ENCODE measurements at regions not wholly inside any gene's neighbourhood (a gene's known extent, or its start where the extent isn't known, plus 50 kb on each side); places are given as distances from the start of the nearest gene placed in this dataset.

GRCh38 chr20:22101606-22102005 lies 396.1 kb downstream of the PAX1 start:
- TF ChIP-seq, protein P1, sequence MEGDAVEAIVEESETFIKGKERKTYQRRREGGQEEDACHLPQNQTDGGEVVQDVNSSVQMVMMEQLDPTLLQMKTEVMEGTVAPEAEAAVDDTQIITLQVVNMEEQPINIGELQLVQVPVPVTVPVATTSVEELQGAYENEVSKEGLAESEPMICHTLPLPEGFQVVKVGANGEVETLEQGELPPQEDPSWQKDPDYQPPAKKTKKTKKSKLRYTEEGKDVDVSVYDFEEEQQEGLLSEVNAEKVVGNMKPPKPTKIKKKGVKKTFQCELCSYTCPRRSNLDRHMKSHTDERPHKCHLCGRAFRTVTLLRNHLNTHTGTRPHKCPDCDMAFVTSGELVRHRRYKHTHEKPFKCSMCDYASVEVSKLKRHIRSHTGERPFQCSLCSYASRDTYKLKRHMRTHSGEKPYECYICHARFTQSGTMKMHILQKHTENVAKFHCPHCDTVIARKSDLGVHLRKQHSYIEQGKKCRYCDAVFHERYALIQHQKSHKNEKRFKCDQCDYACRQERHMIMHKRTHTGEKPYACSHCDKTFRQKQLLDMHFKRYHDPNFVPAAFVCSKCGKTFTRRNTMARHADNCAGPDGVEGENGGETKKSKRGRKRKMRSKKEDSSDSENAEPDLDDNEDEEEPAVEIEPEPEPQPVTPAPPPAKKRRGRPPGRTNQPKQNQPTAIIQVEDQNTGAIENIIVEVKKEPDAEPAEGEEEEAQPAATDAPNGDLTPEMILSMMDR (IDR thresholded peaks at IDR 0.05): no peak
- no peak for TF ChIP-seq POLR2A (IDR thresholded peaks at IDR 0.05)

Measured in testis (tissue), 2 donors.